HG03097 (cell line): ENCODE measurements at regions not wholly inside any gene's neighbourhood (a gene's known extent, or its start where the extent isn't known, plus 50 kb on each side); places are given as distances from the start of the nearest gene placed in this dataset.
A peak's percentile ranks its signal among the peaks of the same experiment; 100 is the strongest.

Experiments used
- ATAC-seq: cut with Tn5 transposase; IDR thresholded peaks from one replicate; pipeline ENCODE4 v1.9.1; 2021; ENCODE audit not compliant: unreplicated experiment, low FRiP score

- no peak for ATAC-seq
Measured at GRCh38 chr1:239436286-239436685, 49.9 kb downstream of the CHRM3 start.

- no peak for ATAC-seq
Measured at GRCh38 chr1:239437822-239438221, 51.5 kb downstream of the CHRM3 start.

- ATAC-seq, result no peak
Measured at GRCh38 chr1:239438891-239439290, 52.5 kb downstream of the CHRM3 start.

- no peak for ATAC-seq
Measured at GRCh38 chr1:239443361-239443760, 57.0 kb downstream of the CHRM3 start.

GRCh38 chr1:239446611-239447010 is 60.2 kb downstream of the CHRM3 start:
- no peak for ATAC-seq

GRCh38 chr1:239448911-239449310 is 62.5 kb downstream of the CHRM3 start:
- ATAC-seq, result no peak

GRCh38 chr1:239455743-239456142 is 69.4 kb downstream of the CHRM3 start:
- no peak for ATAC-seq

- ATAC-seq, result no peak
Measured at GRCh38 chr1:239456788-239457187, 70.4 kb downstream of the CHRM3 start.

GRCh38 chr1:239457491-239458143 is 71.2 kb downstream of the CHRM3 start:
- peak; percentile 71 for ATAC-seq

- peak; percentile 80 for ATAC-seq
Measured at GRCh38 chr1:239458144-239458500, 71.8 kb downstream of the CHRM3 start.

GRCh38 chr1:239467730-239468129 is 81.4 kb downstream of the CHRM3 start:
- ATAC-seq, result no peak

- ATAC-seq, result no peak
Measured at GRCh38 chr1:239478069-239478468, 91.7 kb downstream of the CHRM3 start.

GRCh38 chr1:239483391-239483790 is 97.0 kb downstream of the CHRM3 start:
- ATAC-seq, result no peak

- no peak for ATAC-seq
Measured at GRCh38 chr1:239493811-239494414, 107.5 kb downstream of the CHRM3 start.

GRCh38 chr1:239505094-239505493 is 118.7 kb downstream of the CHRM3 start:
- no peak for ATAC-seq

GRCh38 chr1:239507826-239508225 is 121.5 kb downstream of the CHRM3 start:
- no peak for ATAC-seq

GRCh38 chr1:239511875-239512274 is 125.5 kb downstream of the CHRM3 start:
- no peak for ATAC-seq

GRCh38 chr1:239516579-239516978 is 130.2 kb downstream of the CHRM3 start:
- ATAC-seq, result no peak

GRCh38 chr1:239526391-239526790 is 140.0 kb downstream of the CHRM3 start:
- no peak for ATAC-seq

GRCh38 chr1:239527051-239527693 is 140.8 kb downstream of the CHRM3 start:
- no peak for ATAC-seq

GRCh38 chr1:239536165-239536849 is 149.9 kb downstream of the CHRM3 start:
- ATAC-seq, result no peak

GRCh38 chr1:239537795-239538194 is 151.4 kb downstream of the CHRM3 start:
- no peak for ATAC-seq
